VCaP (cell line): ENCODE measurements at regions not wholly inside any gene's neighbourhood (a gene's known extent, or its start where the extent isn't known, plus 50 kb on each side); places are given as distances from the start of the nearest gene placed in this dataset.

Source experiments
- H3K27ac ChIP-seq: fragments of 450-650 bp; 2 replicates; pipeline ENCODE4 v1.5.1; 2017
- TF ChIP-seq, protein P1 (sequence below): fragments of 450-650 bp; conservative IDR thresholded peaks from 2 replicates; pipeline ENCODE4 v1.5.1; 2017; ENCODE audit warnings: mild to moderate bottlenecking, moderate library complexity

DNA sequence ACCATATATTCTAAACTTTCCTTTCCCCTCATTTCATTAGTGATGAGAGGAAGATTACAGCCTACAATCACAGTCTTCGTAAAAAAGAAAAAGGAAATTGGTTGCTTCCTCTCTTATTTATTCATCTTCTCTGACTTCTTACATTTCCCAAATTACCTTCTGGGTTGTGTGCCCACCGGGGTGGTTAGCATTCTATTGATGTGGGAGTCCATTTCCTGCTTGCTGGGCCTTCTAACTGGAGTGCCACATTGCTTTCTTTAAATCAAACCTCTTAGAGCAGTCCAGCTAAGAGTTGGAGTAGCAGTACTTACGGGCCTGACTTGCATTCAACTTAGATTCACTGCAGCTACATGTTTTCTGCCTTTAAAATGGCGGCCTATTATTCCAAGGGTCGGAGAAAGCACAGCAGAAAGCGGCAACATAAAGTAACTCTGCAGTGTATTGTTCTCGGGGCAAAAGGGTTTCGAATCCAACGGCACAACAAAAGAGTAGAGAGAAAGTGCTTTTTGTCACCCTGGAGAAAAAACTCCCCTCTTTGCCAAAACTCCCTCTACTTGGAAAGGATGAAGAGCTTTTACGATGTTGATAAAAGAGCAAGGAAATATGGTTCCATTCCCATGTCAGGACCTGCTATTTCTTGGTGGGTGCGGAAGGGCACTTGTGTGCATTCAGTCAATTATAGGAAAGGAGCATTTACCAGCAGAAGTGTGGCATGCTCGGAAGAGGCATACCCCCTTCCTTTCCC, 110.6 kb upstream of the DLX2 start:
- no peak overlapping the region for H3K27ac ChIP-seq
- TF ChIP-seq, protein P1, sequence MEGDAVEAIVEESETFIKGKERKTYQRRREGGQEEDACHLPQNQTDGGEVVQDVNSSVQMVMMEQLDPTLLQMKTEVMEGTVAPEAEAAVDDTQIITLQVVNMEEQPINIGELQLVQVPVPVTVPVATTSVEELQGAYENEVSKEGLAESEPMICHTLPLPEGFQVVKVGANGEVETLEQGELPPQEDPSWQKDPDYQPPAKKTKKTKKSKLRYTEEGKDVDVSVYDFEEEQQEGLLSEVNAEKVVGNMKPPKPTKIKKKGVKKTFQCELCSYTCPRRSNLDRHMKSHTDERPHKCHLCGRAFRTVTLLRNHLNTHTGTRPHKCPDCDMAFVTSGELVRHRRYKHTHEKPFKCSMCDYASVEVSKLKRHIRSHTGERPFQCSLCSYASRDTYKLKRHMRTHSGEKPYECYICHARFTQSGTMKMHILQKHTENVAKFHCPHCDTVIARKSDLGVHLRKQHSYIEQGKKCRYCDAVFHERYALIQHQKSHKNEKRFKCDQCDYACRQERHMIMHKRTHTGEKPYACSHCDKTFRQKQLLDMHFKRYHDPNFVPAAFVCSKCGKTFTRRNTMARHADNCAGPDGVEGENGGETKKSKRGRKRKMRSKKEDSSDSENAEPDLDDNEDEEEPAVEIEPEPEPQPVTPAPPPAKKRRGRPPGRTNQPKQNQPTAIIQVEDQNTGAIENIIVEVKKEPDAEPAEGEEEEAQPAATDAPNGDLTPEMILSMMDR, result no peak

- no peak overlapping the region for H3K27ac ChIP-seq
These were observed 111.6 kb upstream of the DLX2 start for GRCh38 chr2:172214252-172214651.

DNA sequence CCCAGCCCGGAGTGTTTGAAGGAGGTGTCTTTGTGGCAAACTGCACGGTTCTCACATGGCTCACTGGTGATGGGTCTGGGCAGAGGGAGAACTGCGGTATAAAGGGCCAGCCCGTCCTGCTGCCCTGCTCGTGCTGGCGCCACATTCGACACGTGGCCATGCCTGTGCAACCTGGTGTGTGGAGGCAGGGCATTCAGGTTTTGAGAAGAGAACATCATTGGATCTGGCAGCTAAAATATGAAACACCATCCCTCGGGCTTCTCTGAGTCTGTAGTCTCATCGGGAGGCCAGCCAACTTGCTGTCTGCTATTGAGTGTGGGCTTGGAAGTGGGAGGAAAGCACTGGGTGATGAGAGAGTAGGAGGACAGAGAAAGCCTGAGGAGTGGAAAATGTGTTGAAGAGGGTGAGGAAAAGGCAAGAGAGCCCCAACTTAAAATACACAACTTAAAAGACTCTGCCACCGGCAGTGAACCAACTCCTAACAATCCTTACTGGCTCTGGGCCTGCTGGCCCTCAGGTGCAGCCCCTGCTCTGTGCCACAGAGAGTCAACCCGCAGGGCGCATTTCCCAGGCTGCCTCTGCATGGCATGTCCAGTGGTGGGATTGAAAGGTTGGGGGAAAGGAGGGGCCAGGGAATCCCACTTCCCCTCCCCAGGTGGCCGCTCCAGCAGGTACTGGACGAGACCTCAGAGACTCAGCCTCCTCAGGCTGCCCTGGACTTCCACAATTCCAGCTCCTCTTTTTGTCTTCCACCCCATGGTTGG, 112.7 kb upstream of the DLX2 start:
- H3K27ac ChIP-seq, result no peak overlapping the region
- TF ChIP-seq, protein P1, result no peak

More at GRCh38 chr2:172214252-172214651, 111.6 kb upstream of the DLX2 start:
- TF ChIP-seq, protein P1, result no peak

GRCh38 chr2:172215936-172216335, 113.2 kb upstream of the DLX2 start:
- TF ChIP-seq, protein P1, result no peak
- H3K27ac ChIP-seq, result no peak overlapping the region

DNA sequence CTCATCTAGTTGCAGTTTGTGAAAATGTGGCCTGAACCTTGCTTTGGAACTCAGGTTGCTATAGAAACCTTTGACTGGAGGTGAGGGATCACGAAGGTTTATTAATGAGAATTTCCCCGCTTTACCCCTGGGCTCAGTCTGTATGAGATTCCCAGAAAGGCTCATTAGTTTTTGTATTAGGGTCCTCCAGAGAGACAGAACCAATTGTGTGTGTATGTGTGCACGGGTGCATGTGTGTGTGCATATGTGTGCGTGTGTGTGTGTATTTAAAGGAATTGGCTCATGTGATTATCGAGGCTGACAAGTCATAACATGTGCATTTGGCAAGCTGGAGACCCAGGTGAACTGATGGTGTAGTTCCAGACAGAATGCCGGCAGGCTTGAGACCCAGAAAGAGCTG, 113.8 kb upstream of the DLX2 start:
- no peak overlapping the region for H3K27ac ChIP-seq
- TF ChIP-seq, protein P1, result no peak

DNA sequence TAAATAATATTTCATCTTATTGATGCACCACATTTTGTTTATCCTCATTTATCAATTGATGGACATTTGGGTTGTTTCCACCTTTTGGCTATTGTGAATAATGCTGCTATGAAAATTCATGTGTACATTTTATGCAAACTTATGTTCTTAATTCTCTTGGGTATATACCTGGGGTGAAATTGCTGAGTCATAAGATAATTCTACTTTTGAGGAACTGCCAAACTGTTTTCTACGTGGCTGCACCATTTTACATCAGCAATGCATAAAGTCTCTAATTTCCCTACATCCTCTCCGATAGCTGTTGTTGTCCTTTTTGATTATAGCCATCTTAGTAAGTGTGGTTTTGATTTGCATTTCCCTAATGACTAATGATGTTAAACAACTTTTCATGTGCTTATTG, 116.5 kb upstream of the DLX2 start:
- H3K27ac ChIP-seq, result no peak overlapping the region
- TF ChIP-seq, protein P1, result no peak

DNA sequence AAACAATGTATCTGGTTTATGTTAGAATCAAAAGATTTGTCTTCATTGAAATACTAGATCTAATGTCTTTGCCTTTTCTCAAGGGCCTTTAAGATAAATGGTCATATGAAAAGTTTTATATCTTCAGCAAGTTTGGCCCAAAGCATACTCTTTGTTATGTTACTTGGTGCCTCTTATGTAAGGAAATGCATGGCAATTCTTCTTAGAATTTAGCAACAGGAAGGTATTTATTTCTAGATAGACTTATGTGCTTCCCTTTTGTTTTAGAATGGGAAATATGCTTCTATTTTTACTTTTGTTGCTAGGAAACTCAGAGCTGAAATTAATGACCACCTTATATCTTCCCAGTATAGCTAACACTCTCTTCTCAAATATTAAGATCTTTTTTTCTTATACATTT, 117.4 kb upstream of the DLX2 start:
- TF ChIP-seq, protein P1, result no peak
- no peak overlapping the region for H3K27ac ChIP-seq
